HepG2 (cell line): ENCODE measurements at regions not wholly inside any gene's neighbourhood (a gene's known extent, or its start where the extent isn't known, plus 50 kb on each side); places are given as distances from the start of the nearest gene placed in this dataset.
A peak's percentile ranks its signal among the peaks of the same experiment; 100 is the strongest.

ENCODE experiments used
- HCFC1 ChIP-seq: fragments of 150-350 bp; IDR thresholded peaks from 2 replicates; pipeline ENCODE4 v1.6.1; 2014; ENCODE audit warnings: low read depth, low read length
- KLF9 ChIP-seq: IDR thresholded peaks from 2 replicates; pipeline ENCODE4 v1.6.1; 2016; ENCODE audit warnings: low read depth
- MIER3 ChIP-seq: IDR thresholded peaks from 2 replicates; pipeline ENCODE4 v1.6.1; 2016; ENCODE audit warnings: missing compliant biosample characterization, borderline replicate concordance
- NFKB2 ChIP-seq: sonication (generic); formaldehyde crosslinking; IDR thresholded peaks from 2 replicates; pipeline ENCODE4 v1.4.0; 2020; ENCODE audit warnings: missing genetic modification reagents, borderline replicate concordance
- SAFB2 ChIP-seq: sonication (generic); formaldehyde crosslinking; IDR thresholded peaks from 2 replicates; pipeline ENCODE4 v1.5.1; 2020; ENCODE audit warnings: missing genetic modification reagents, low read depth, mild to moderate bottlenecking, borderline replicate concordance
- SYNCRIP ChIP-seq: fragments of 200-400 bp; formaldehyde crosslinking; IDR thresholded peaks from 2 replicates; pipeline ENCODE4 v1.6.1; 2018; ENCODE audit warnings: mild to moderate bottlenecking, low read depth, low read length; ENCODE audit not compliant: insufficient read depth
- TRIM24 ChIP-seq: sonication (generic); formaldehyde crosslinking; IDR thresholded peaks from 2 replicates; pipeline ENCODE4 v1.8.0; 2022; ENCODE audit warnings: mild to moderate bottlenecking, missing genetic modification reagents
- ZNF354B ChIP-seq: sonication (generic); formaldehyde crosslinking; IDR thresholded peaks from 2 replicates; pipeline ENCODE4 v1.8.0; 2022; ENCODE audit warnings: mild to moderate bottlenecking, missing genetic modification reagents
- ZNF460 ChIP-seq: sonication (generic); formaldehyde crosslinking; IDR thresholded peaks from 2 replicates; pipeline ENCODE4 v1.5.1; 2020; ENCODE audit warnings: missing genetic modification reagents, mild to moderate bottlenecking, borderline replicate concordance
- ZNF552 ChIP-seq: sonication (generic); formaldehyde crosslinking; IDR thresholded peaks from 2 replicates; pipeline ENCODE4 v1.9.0; 2022; ENCODE audit warnings: missing genetic modification reagents, mild to moderate bottlenecking, borderline replicate concordance
- TF ChIP-seq, protein P1 (sequence below): sonication (generic); formaldehyde crosslinking; IDR thresholded peaks from 2 replicates; pipeline ENCODE4 v1.4.0; 2020; ENCODE audit warnings: missing genetic modification reagents
- TF ChIP-seq, protein P2 (sequence below): sonication (generic); formaldehyde crosslinking; conservative IDR thresholded peaks from 2 replicates; pipeline ENCODE4 v1.4.0; 2020; ENCODE audit warnings: missing genetic modification reagents
- TF ChIP-seq, protein P3 (sequence below): sonication (generic); formaldehyde crosslinking; IDR thresholded peaks from 2 replicates; pipeline ENCODE4 v1.4.0; 2020; ENCODE audit warnings: missing genetic modification reagents
- TF ChIP-seq, protein P4 (sequence below): sonication (generic); formaldehyde crosslinking; IDR thresholded peaks from 2 replicates; pipeline ENCODE4 v1.4.0; 2020; ENCODE audit warnings: mild to moderate bottlenecking, low read depth, missing genetic modification reagents
- TF ChIP-seq, protein P5 (sequence below): sonication (generic); formaldehyde crosslinking; IDR thresholded peaks from 2 replicates; pipeline ENCODE4 v1.5.1; 2020; ENCODE audit warnings: missing genetic modification reagents, mild to moderate bottlenecking, borderline replicate concordance
- TF ChIP-seq, protein P6 (sequence below): sonication (generic); formaldehyde crosslinking; IDR thresholded peaks from 2 replicates; pipeline ENCODE4 v1.5.0; 2020; ENCODE audit warnings: mild to moderate bottlenecking, missing genetic modification reagents, borderline replicate concordance

DNA sequence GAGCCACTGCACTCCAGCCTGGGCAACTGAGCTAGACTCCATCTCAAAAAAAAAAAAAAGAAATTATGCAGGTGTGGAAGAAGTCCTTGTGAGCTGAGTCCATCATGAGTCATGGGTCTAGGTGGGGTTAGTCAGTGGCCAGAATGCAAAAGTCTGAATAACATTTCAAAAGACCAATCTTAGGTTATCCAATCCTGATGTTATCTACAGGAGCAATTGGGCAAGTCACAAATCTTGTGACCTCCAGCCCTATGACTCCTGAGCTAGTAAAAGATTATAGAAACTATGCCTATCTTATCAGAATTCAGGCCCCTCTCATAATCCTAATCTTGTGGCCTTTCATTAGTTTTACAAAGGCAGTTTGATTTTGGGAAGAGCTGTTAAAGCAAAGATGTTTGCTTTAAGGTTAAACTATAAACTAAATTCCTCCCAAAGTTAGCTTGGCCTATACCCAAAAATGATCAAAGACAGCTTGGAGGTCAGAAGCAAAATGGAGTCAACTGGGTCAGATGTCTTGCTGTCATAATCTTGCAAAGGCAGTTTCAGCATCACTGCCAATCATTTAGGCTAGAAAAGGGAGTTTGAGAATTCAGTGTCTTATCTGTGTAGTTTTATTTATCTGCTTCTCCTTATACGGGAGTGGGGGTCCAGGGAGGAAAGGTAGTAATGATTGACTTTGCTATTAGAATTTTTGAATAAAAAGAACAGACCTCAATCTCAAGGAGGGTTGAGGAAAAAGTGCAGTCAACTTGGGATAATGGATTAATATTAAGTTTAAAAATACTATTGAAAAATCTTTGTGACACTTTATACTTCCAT is 71.2 kb upstream of the TRIM24 start (continued):
- TF ChIP-seq, protein P1, sequence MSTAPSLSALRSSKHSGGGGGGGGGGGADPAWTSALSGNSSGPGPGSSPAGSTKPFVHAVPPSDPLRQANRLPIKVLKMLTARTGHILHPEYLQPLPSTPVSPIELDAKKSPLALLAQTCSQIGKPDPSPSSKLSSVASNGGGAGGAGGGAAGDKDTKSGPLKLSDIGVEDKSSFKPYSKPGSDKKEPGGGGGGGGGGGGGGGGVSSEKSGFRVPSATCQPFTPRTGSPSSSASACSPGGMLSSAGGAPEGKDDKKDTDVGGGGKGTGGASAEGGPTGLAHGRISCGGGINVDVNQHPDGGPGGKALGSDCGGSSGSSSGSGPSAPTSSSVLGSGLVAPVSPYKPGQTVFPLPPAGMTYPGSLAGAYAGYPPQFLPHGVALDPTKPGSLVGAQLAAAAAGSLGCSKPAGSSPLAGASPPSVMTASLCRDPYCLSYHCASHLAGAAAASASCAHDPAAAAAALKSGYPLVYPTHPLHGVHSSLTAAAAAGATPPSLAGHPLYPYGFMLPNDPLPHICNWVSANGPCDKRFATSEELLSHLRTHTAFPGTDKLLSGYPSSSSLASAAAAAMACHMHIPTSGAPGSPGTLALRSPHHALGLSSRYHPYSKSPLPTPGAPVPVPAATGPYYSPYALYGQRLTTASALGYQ (CRISPR knock-in tag): peak; percentile 98
- no peak for TF ChIP-seq HCFC1
- TF ChIP-seq TRIM24: no peak
- TF ChIP-seq SYNCRIP: no peak
- TF ChIP-seq ZNF552: no peak
- TF ChIP-seq, protein P2, sequence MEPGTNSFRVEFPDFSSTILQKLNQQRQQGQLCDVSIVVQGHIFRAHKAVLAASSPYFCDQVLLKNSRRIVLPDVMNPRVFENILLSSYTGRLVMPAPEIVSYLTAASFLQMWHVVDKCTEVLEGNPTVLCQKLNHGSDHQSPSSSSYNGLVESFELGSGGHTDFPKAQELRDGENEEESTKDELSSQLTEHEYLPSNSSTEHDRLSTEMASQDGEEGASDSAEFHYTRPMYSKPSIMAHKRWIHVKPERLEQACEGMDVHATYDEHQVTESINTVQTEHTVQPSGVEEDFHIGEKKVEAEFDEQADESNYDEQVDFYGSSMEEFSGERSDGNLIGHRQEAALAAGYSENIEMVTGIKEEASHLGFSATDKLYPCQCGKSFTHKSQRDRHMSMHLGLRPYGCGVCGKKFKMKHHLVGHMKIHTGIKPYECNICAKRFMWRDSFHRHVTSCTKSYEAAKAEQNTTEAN (CRISPR knock-in tag): 0 out of 2 replicates have a peak, but pooled peaks have one; percentile 13
- TF ChIP-seq NFKB2 (CRISPR knock-in tag): no peak
- TF ChIP-seq KLF9 (CRISPR knock-in tag): no peak
- TF ChIP-seq, protein P3, sequence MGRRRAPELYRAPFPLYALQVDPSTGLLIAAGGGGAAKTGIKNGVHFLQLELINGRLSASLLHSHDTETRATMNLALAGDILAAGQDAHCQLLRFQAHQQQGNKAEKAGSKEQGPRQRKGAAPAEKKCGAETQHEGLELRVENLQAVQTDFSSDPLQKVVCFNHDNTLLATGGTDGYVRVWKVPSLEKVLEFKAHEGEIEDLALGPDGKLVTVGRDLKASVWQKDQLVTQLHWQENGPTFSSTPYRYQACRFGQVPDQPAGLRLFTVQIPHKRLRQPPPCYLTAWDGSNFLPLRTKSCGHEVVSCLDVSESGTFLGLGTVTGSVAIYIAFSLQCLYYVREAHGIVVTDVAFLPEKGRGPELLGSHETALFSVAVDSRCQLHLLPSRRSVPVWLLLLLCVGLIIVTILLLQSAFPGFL (CRISPR knock-in tag): no peak
- TF ChIP-seq ZNF354B (CRISPR knock-in tag): no peak
- no peak for TF ChIP-seq ZNF460 (CRISPR knock-in tag)
- TF ChIP-seq, protein P4, sequence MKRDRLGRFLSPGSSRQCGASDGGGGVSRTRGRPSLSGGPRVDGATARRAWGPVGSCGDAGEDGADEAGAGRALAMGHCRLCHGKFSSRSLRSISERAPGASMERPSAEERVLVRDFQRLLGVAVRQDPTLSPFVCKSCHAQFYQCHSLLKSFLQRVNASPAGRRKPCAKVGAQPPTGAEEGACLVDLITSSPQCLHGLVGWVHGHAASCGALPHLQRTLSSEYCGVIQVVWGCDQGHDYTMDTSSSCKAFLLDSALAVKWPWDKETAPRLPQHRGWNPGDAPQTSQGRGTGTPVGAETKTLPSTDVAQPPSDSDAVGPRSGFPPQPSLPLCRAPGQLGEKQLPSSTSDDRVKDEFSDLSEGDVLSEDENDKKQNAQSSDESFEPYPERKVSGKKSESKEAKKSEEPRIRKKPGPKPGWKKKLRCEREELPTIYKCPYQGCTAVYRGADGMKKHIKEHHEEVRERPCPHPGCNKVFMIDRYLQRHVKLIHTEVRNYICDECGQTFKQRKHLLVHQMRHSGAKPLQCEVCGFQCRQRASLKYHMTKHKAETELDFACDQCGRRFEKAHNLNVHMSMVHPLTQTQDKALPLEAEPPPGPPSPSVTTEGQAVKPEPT (CRISPR knock-in tag): no peak
- peak; percentile 45; the same call in 1 of the 2 replicates for TF ChIP-seq MIER3 (CRISPR knock-in tag)
- no peak for TF ChIP-seq SAFB2 (CRISPR knock-in tag)
- TF ChIP-seq, protein P5, sequence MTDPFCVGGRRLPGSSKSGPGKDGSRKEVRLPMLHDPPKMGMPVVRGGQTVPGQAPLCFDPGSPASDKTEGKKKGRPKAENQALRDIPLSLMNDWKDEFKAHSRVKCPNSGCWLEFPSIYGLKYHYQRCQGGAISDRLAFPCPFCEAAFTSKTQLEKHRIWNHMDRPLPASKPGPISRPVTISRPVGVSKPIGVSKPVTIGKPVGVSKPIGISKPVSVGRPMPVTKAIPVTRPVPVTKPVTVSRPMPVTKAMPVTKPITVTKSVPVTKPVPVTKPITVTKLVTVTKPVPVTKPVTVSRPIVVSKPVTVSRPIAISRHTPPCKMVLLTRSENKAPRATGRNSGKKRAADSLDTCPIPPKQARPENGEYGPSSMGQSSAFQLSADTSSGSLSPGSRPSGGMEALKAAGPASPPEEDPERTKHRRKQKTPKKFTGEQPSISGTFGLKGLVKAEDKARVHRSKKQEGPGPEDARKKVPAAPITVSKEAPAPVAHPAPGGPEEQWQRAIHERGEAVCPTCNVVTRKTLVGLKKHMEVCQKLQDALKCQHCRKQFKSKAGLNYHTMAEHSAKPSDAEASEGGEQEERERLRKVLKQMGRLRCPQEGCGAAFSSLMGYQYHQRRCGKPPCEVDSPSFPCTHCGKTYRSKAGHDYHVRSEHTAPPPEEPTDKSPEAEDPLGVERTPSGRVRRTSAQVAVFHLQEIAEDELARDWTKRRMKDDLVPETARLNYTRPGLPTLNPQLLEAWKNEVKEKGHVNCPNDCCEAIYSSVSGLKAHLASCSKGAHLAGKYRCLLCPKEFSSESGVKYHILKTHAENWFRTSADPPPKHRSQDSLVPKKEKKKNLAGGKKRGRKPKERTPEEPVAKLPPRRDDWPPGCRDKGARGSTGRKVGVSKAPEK (CRISPR knock-in tag): no peak
- TF ChIP-seq, protein P6, sequence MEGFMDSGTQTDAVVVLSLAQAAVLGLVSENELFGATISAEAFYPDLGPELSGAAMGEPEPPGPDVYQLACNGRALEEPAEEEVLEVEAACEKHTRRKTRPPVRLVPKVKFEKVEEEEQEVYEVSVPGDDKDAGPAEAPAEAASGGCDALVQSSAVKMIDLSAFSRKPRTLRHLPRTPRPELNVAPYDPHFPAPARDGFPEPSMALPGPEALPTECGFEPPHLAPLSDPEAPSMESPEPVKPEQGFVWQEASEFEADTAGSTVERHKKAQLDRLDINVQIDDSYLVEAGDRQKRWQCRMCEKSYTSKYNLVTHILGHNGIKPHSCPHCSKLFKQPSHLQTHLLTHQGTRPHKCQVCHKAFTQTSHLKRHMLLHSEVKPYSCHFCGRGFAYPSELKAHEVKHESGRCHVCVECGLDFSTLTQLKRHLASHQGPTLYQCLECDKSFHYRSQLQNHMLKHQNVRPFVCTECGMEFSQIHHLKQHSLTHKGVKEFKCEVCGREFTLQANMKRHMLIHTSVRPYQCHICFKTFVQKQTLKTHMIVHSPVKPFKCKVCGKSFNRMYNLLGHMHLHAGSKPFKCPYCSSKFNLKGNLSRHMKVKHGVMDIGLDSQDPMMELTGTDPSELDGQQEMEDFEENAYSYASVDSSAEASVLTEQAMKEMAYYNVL (CRISPR knock-in tag): peak; percentile 74; the same call in 1 of the 2 replicates
